ENCODE measurements at regions not wholly inside any gene's neighbourhood (a gene's known extent, or its start where the extent isn't known, plus 50 kb on each side); places are given as distances from the start of the nearest gene placed in this dataset.

- Histone ChIP-seq H3K4me3 (ENCODE audit: low read length) (no peak overlapping the region), H3K9ac (ENCODE audit: low read length) (no peak overlapping the region), H3K4me1 (ENCODE audit: low read length) (peaks cover 6% of the 10 kb centered on the region; the same call in 1 of the 2 replicates), H3K27me3 (ENCODE audit: low read depth, low read length) (peaks cover 33% of the 10 kb centered on the region), H3K9me3 (ENCODE audit: insufficient read depth, low read length) (peaks cover 24% of the 10 kb centered on the region), H2AFZ (ENCODE audit: low read depth, low read length) (no peak overlapping the region), H4K20me1 (ENCODE audit: insufficient read depth, low read length) (no peaks in the 10 kb centered on the region), H3K4me2 (ENCODE audit: low read length) (no peak overlapping the region), H3K79me2 (ENCODE audit: low read length) (no peaks in the 10 kb centered on the region), H3K36me3 (replicated peaks; ENCODE audit: low read depth, low read length) (no peaks in the 10 kb centered on the region), H3K27ac (ENCODE audit: low read length) (no peak overlapping the region)
- TF ChIP-seq EZH2phosphoT487 (IDR thresholded peaks at IDR 0.05; ENCODE audit: low read depth) (no peak), CTCF (IDR thresholded peaks at IDR 0.05; ENCODE audit: low read depth, low read length) (no peak)
Measured at GRCh38 chr20:51216850-51217249, 193.9 kb upstream of the KCNG1 start.

GRCh38 chr20:51212816-51213215, 189.9 kb upstream of the KCNG1 start:
- Histone ChIP-seq H3K9me3 (ENCODE audit: insufficient read depth, low read length) (peaks cover 20% of the 10 kb centered on the region), H3K27me3 (ENCODE audit: low read depth, low read length) (peaks cover 48% of the 10 kb centered on the region), H3K27ac (ENCODE audit: low read length) (no peak overlapping the region), H3K4me3 (ENCODE audit: low read length) (no peak overlapping the region), H3K4me1 (ENCODE audit: low read length) (peaks cover 6% of the 10 kb centered on the region; the same call in 1 of the 2 replicates), H3K79me2 (ENCODE audit: low read length) (no peaks in the 10 kb centered on the region), H3K9ac (ENCODE audit: low read length) (no peak overlapping the region), H4K20me1 (ENCODE audit: insufficient read depth, low read length) (no peaks in the 10 kb centered on the region), H2AFZ (ENCODE audit: low read depth, low read length) (no peak overlapping the region), H3K4me2 (ENCODE audit: low read length) (no peak overlapping the region), H3K36me3 (replicated peaks; ENCODE audit: low read depth, low read length) (no peaks in the 10 kb centered on the region)
- no peak for TF ChIP-seq CTCF (IDR thresholded peaks at IDR 0.05; ENCODE audit: low read depth, low read length)
- no peak for TF ChIP-seq EZH2phosphoT487 (IDR thresholded peaks at IDR 0.05; ENCODE audit: low read depth)

GRCh38 chr20:51211191-51211590, 188.3 kb upstream of the KCNG1 start:
- no peaks in the 10 kb centered on the region for H3K36me3 ChIP-seq (replicated peaks; ENCODE audit: low read depth, low read length)
- TF ChIP-seq CTCF (IDR thresholded peaks at IDR 0.05; ENCODE audit: low read depth, low read length) (no peak), EZH2phosphoT487 (IDR thresholded peaks at IDR 0.05; ENCODE audit: low read depth) (no peak)
- H4K20me1 ChIP-seq (ENCODE audit: insufficient read depth, low read length): no peaks in the 10 kb centered on the region

GRCh38 chr20:51210084-51210483, 187.2 kb upstream of the KCNG1 start:
- Histone ChIP-seq H3K4me3 (ENCODE audit: low read length) (no peak overlapping the region), H3K27me3 (ENCODE audit: low read depth, low read length) (peaks cover 61% of the 10 kb centered on the region), H3K27ac (ENCODE audit: low read length) (no peak overlapping the region), H3K36me3 (replicated peaks; ENCODE audit: low read depth, low read length) (no peaks in the 10 kb centered on the region), H4K20me1 (ENCODE audit: insufficient read depth, low read length) (no peaks in the 10 kb centered on the region), H3K4me1 (ENCODE audit: low read length) (no peaks in the 10 kb centered on the region), H3K79me2 (ENCODE audit: low read length) (no peaks in the 10 kb centered on the region), H3K9me3 (ENCODE audit: insufficient read depth, low read length) (no peaks in the 10 kb centered on the region), H2AFZ (ENCODE audit: low read depth, low read length) (no peak overlapping the region), H3K4me2 (ENCODE audit: low read length) (no peak overlapping the region), H3K9ac (ENCODE audit: low read length) (no peak overlapping the region)
- no peak for TF ChIP-seq CTCF (IDR thresholded peaks at IDR 0.05; ENCODE audit: low read depth, low read length)
- TF ChIP-seq EZH2phosphoT487 (IDR thresholded peaks at IDR 0.05; ENCODE audit: low read depth): no peak

More at GRCh38 chr20:51211191-51211590, 188.3 kb upstream of the KCNG1 start:
- H3K27me3 ChIP-seq (ENCODE audit: low read depth, low read length): peaks cover 54% of the 10 kb centered on the region
- no peaks in the 10 kb centered on the region for H3K79me2 ChIP-seq (ENCODE audit: low read length)
- H3K4me3 ChIP-seq (ENCODE audit: low read length): no peak overlapping the region
- no peaks in the 10 kb centered on the region for H3K4me1 ChIP-seq (ENCODE audit: low read length)
- no peak overlapping the region for H3K9ac ChIP-seq (ENCODE audit: low read length)
- H3K9me3 ChIP-seq (ENCODE audit: insufficient read depth, low read length): peaks cover 4% of the 10 kb centered on the region; the same call in 1 of the 2 replicates
- no peak overlapping the region for H3K4me2 ChIP-seq (ENCODE audit: low read length)
- H2AFZ ChIP-seq (ENCODE audit: low read depth, low read length): no peak overlapping the region
- no peak overlapping the region for H3K27ac ChIP-seq (ENCODE audit: low read length)
